A549 (cell line): ENCODE measurements at regions not wholly inside any gene's neighbourhood (a gene's known extent, or its start where the extent isn't known, plus 50 kb on each side); places are given as distances from the start of the nearest gene placed in this dataset.

Source experiments
- ATAC-seq, 2 experiments: fragments of 200-7000 bp in 1 of 2; fragments of >200 bp in 1 of 2; cut with Nextera tagmentation in 1 of 2; cut with Tn5 transposase in 1 of 2; 3 replicates each; pipeline versions ENCODE4 v1.8.0 to v1.9.1; 2018 to 2020; ENCODE audit warnings: mild to moderate bottlenecking in 1 of 2, moderate library complexity in 1 of 2
- CTCF ChIA-PET: fragments of 300-600 bp; sonication (Branson Sonifier 250); formaldehyde crosslinking; extraction: SDS; loops from one replicate; lab custom pipeline; 2021; ENCODE audit warnings: antibody characterized with exemption, inconsistent platforms; lab: Yijun Ruan, JAX
- POLR2A ChIA-PET: fragments of 350-600 bp; formaldehyde crosslinking; extraction: SDS; loops from one replicate; lab custom pipeline; 2021; ENCODE audit warnings: antibody characterized with exemption, inconsistent platforms; lab: Yijun Ruan, JAX
- DNase-seq, 2 experiments: peaks; one replicate each; pipeline versions ENCODE4 v3.0.0 to v3.0.0-alpha.2; 2011 to 2016; ENCODE audit warnings: low read depth in 1 of 2, low spot score in 1 of 2
- FAIRE-seq: peaks from 2 replicates; lab custom pipeline; 2011; peaks lifted over from hg19 to GRCh38; lab: Jason Lieb, UNC
- H3K27ac ChIP-seq, 2 experiments: fragments of >200 bp; sonication (Bioruptor Twin); formaldehyde crosslinking; 3 replicates each; pipeline ENCODE4 v1.5.1; 2016 to 2017
- H3K4me1 ChIP-seq: fragments of >200 bp; sonication (Bioruptor Twin); formaldehyde crosslinking; 3 replicates; pipeline ENCODE4 v1.6.1; 2016
- H3K4me2 ChIP-seq: fragments of >200 bp; sonication (Bioruptor Twin); formaldehyde crosslinking; 3 replicates; pipeline ENCODE4 v1.6.1; 2016
- H3K4me3 ChIP-seq: fragments of >200 bp; sonication (Bioruptor Twin); formaldehyde crosslinking; 3 replicates; pipeline ENCODE4 v1.5.1; 2016
- H3K9me3 ChIP-seq: fragments of >200 bp; sonication (Bioruptor Twin); formaldehyde crosslinking; 3 replicates; pipeline ENCODE4 v1.6.1; 2016
- BCL3 ChIP-seq: fragments of >200 bp; sonication (Bioruptor Twin); formaldehyde crosslinking; IDR thresholded peaks from 3 replicates; pipeline ENCODE4 v1.6.1; 2016
- BHLHE40 ChIP-seq: IDR thresholded peaks from 2 replicates; pipeline ENCODE4 v1.6.1; 2012; ENCODE audit warnings: low read depth, low read length, inconsistent platforms
- E2F6 ChIP-seq: IDR thresholded peaks from 2 replicates; pipeline ENCODE4 v1.6.1; 2012; ENCODE audit warnings: low read depth, borderline replicate concordance
- ELK1 ChIP-seq: fragments of 150-350 bp; IDR thresholded peaks from 2 replicates; pipeline ENCODE4 v1.6.1; 2014; ENCODE audit warnings: low read depth, mild to moderate bottlenecking, low read length
- FOSB ChIP-seq: fragments of 250-450 bp; sonication (Bioruptor Pico); IDR thresholded peaks from 2 replicates; pipeline ENCODE4 v1.5.0; 2020; ENCODE audit warnings: mild to moderate bottlenecking, moderate library complexity
- FOSL2 ChIP-seq, 2 experiments: fragments of 450-650 bp in 1 of 2; fragments of >200 bp in 1 of 2; sonication (Bioruptor Twin) in 1 of 2; formaldehyde crosslinking; IDR thresholded peaks; 2 replicates each; pipeline versions ENCODE4 v1.5.0 to v1.6.1; 2016 to 2020; ENCODE audit warnings: mild to moderate bottlenecking in 1 of 2, moderate library complexity in 1 of 2
- HES2 ChIP-seq: fragments of >200 bp; sonication (Bioruptor Twin); formaldehyde crosslinking; IDR thresholded peaks from 2 replicates; pipeline ENCODE4 v1.6.1; 2016
- HMGXB4 ChIP-seq: fragments of 250-450 bp; sonication (Bioruptor Pico); IDR thresholded peaks from 2 replicates; pipeline ENCODE4 v1.5.0; 2021; ENCODE audit warnings: mild to moderate bottlenecking, moderate library complexity, borderline replicate concordance
- HOXB5 ChIP-seq: fragments of 250-450 bp; sonication (Bioruptor Pico); IDR thresholded peaks from 2 replicates; pipeline ENCODE4 v1.5.0; 2020; ENCODE audit warnings: mild to moderate bottlenecking, moderate library complexity
- KDM5A ChIP-seq: fragments of 200-600 bp; sonication (generic); IDR thresholded peaks from 2 replicates; pipeline ENCODE4 v1.6.1; 2016; ENCODE audit warnings: antibody characterized with exemption, mild to moderate bottlenecking
- MAX ChIP-seq: IDR thresholded peaks from 2 replicates; pipeline ENCODE4 v1.6.1; 2012
- NFE2L2 ChIP-seq: fragments of 150-350 bp; conservative IDR thresholded peaks from 2 replicates; pipeline ENCODE4 v1.6.1; 2014; ENCODE audit warnings: low read length
- NR3C1 ChIP-seq: fragments of >200 bp; sonication (Bioruptor Twin); formaldehyde crosslinking; IDR thresholded peaks from 3 replicates; pipeline ENCODE4 v1.6.1; 2017
- RARB ChIP-seq: fragments of 250-450 bp; sonication (Bioruptor Pico); IDR thresholded peaks from 2 replicates; pipeline ENCODE4 v1.8.0; 2021; ENCODE audit warnings: mild to moderate bottlenecking, moderate library complexity
- REST ChIP-seq: fragments of 200-600 bp; sonication (generic); IDR thresholded peaks from 2 replicates; pipeline ENCODE4 v1.6.1; 2016; ENCODE audit warnings: antibody characterized with exemption, mild to moderate bottlenecking, moderate library complexity
- TFCP2L1 ChIP-seq: fragments of 250-450 bp; sonication (Bioruptor Pico); IDR thresholded peaks from 2 replicates; pipeline ENCODE4 v1.5.0; 2021; ENCODE audit warnings: mild to moderate bottlenecking
- ZFP36 ChIP-seq: fragments of 450-650 bp; IDR thresholded peaks from 2 replicates; pipeline ENCODE4 v1.6.1; 2014; ENCODE audit warnings: borderline replicate concordance; ENCODE audit not compliant: partially characterized antibody
- ZSCAN20 ChIP-seq: fragments of 250-450 bp; sonication (Bioruptor Pico); IDR thresholded peaks from 2 replicates; pipeline ENCODE4 v1.8.0; 2022; ENCODE audit warnings: mild to moderate bottlenecking, moderate library complexity
- WGBS: methylation state at CpG from one replicate; pipeline ENCODE4 v1.1.6; 2017; ENCODE audit errors: missing lambda C conversion rate; 5-methylcytosine and 5-hydroxymethylcytosine counted together

- TF ChIP-seq KDM5A = no peak
- TF ChIP-seq BHLHE40 = no peak
- TF ChIP-seq HMGXB4 (CRISPR knock-in tag) = no peak
These were observed 76.7 kb upstream of the TAB3 start (continued) for GRCh38 chrX:30965767-30966166.

- no peaks in the 10 kb centered on the region for H3K9me3 ChIP-seq
- H3K4me3 ChIP-seq = no peak overlapping the region
- no peaks in the 10 kb centered on the region for H3K4me1 ChIP-seq
- no peak overlapping the region for H3K4me2 ChIP-seq
- POLR2A ChIA-PET = no interaction called here
- DNase-seq = no peak
- TF ChIP-seq NFE2L2 (no peak), ZFP36 (no peak), NR3C1 (no peak), E2F6 (no peak), HOXB5 (CRISPR knock-in tag) (no peak)
- TF ChIP-seq, all 56 proteins: peak for 0
- FAIRE-seq (no peak), ATAC-seq (no peak)
- WGBS = 7% methylated on average over 2 of the region's 2 CpGs
- H3K27ac ChIP-seq = no peak overlapping the region
- CTCF ChIA-PET = no interaction called here
These were observed 72.5 kb upstream of the TAB3 start for GRCh38 chrX:30961387-30962174.

GRCh38 chrX:30957753-30958152 lies 68.7 kb upstream of the TAB3 start:
- FAIRE-seq (no peak), DNase-seq (peak; percentile 5 to 37), ATAC-seq (peak; percentile 46 to 54; a peak in 3 of 6 replicates)
- Histone ChIP-seq H3K4me2 (no peak overlapping the region), H3K9me3 (no peaks in the 10 kb centered on the region), H3K27ac (no peak overlapping the region), H3K4me3 (no peak overlapping the region), H3K4me1 (no peaks in the 10 kb centered on the region)
- WGBS = 12% methylated on average over 5 of the region's 6 CpGs
- POLR2A ChIA-PET = no interaction called here
- CTCF ChIA-PET = no interaction called here
- TF ChIP-seq RARB (CRISPR knock-in tag) = no peak
- no peak for TF ChIP-seq FOSL2 (IDR thresholded peaks at IDR 0.05)
- peak; percentile 39 for TF ChIP-seq FOSL2 (CRISPR knock-in tag; IDR thresholded peaks at IDR 0.05)

- Histone ChIP-seq H3K9me3 (no peaks in the 10 kb centered on the region), H3K4me3 (no peak overlapping the region), H3K4me2 (no peak overlapping the region), H3K4me1 (no peaks in the 10 kb centered on the region), H3K27ac (no peak overlapping the region)
- WGBS = 43% methylated on average over 2 of the region's 3 CpGs
- no peak for DNase-seq
- CTCF ChIA-PET = interaction anchor here (0.9 to 1.4 kb wide), 2 partner anchors 12 to 16 kb away, joined by 3 read pairs; no protein-coding TSS in a partner anchor
- no peak for FAIRE-seq
- TF ChIP-seq ELK1 (no peak), BCL3 (no peak), BHLHE40 (no peak), FOSB (no peak), MAX (no peak), ZSCAN20 (CRISPR knock-in tag) (no peak), HES2 (no peak), REST (no peak), RARB (CRISPR knock-in tag) (no peak), TFCP2L1 (CRISPR knock-in tag) (no peak)
- no peak for ATAC-seq
- POLR2A ChIA-PET = no interaction called here
These were observed 66.6 kb upstream of the TAB3 start for GRCh38 chrX:30955687-30956086.
